Lower lobe of right lung (tissue), 2 donors: ENCODE measurements at regions not wholly inside any gene's neighbourhood (a gene's known extent, or its start where the extent isn't known, plus 50 kb on each side); places are given as distances from the start of the nearest gene placed in this dataset.

ENCODE experiments used
- ATAC-seq, 2 donors: fragments of 200-7000 bp; cut with Tn5 transposase; one replicate each; pipeline ENCODE4 v1.9.1; 2020 to 2022; ENCODE audit warnings: mild to moderate bottlenecking in 2 of 2, moderate library complexity in 2 of 2
- DNase-seq: peaks from one replicate; pipeline ENCODE4 v3.0.0-alpha.2; 2020
- H3K27ac ChIP-seq: fragments of 200-600 bp; one replicate; pipeline ENCODE4 v1.8.0; 2022
- H3K27me3 ChIP-seq: fragments of 200-600 bp; one replicate; pipeline ENCODE4 v1.8.0; 2022; ENCODE audit warnings: low read depth
- H3K36me3 ChIP-seq: fragments of 200-600 bp; one replicate; pipeline ENCODE4 v1.8.0; 2022; ENCODE audit warnings: mild to moderate bottlenecking
- H3K4me1 ChIP-seq: fragments of 200-600 bp; one replicate; pipeline ENCODE4 v1.8.0; 2022
- H3K4me3 ChIP-seq: fragments of 200-600 bp; one replicate; pipeline ENCODE4 v1.8.0; 2022; ENCODE audit warnings: mild to moderate bottlenecking
- H3K9me3 ChIP-seq: fragments of 200-600 bp; one replicate; pipeline ENCODE4 v1.8.0; 2022
- CTCF ChIP-seq: fragments of 200-600 bp; IDR thresholded peaks from one replicate; pipeline ENCODE4 v1.8.0; 2022; ENCODE audit warnings: antibody characterized with exemption, mild to moderate bottlenecking
- intact Hi-C: fragments of 100-400 bp; cut with DNase I; formaldehyde crosslinking; loops from one replicate; pipeline ENCODE4 v1.11.0; 2022
- donor health status: DM: no; HTN: yes; CAD: no; lungs with severe emphysema.

GRCh38 chr6:159107451-159108260, 61.5 kb upstream of the FNDC1 start:
- DNase-seq: no peak
- intact Hi-C loops: no loop called here

GRCh38 chr6:159106627-159107241, 61.9 kb upstream of the TAGAP start:
- Histone ChIP-seq H3K4me1 (peaks cover 42% of the 10 kb centered on the region), H3K9me3 (no peaks in the 10 kb centered on the region), H3K36me3 (no peaks in the 10 kb centered on the region), H3K4me3 (peak overlapping the region; percentile 30), H3K27me3 (no peaks in the 10 kb centered on the region), H3K27ac (peak overlapping the region; percentile 65)
- peak; percentile 87 to 92 for ATAC-seq
- no peak for TF ChIP-seq CTCF
- intact Hi-C loops: no loop called here
- DNase-seq: peak; percentile 75

More at GRCh38 chr6:159107451-159108260, 61.5 kb upstream of the FNDC1 start:
- peaks cover 42% of the 10 kb centered on the region for H3K4me1 ChIP-seq
- H3K4me3 ChIP-seq: peak overlapping the region; percentile 30
- TF ChIP-seq CTCF: no peak
- H3K27ac ChIP-seq: peak overlapping the region; percentile 65
- peak; percentile 15 to 19 for ATAC-seq
- H3K36me3 ChIP-seq: no peaks in the 10 kb centered on the region
- no peaks in the 10 kb centered on the region for H3K27me3 ChIP-seq
- no peaks in the 10 kb centered on the region for H3K9me3 ChIP-seq

- TF ChIP-seq CTCF: no peak
- no peak for ATAC-seq
- Histone ChIP-seq H3K4me3 (no peak overlapping the region), H3K36me3 (no peaks in the 10 kb centered on the region), H3K27me3 (no peaks in the 10 kb centered on the region), H3K9me3 (no peaks in the 10 kb centered on the region), H3K27ac (no peak overlapping the region), H3K4me1 (peaks cover 42% of the 10 kb centered on the region)
- no peak for DNase-seq
- intact Hi-C loops: no loop called here
These were observed 60.9 kb upstream of the TAGAP start for GRCh38 chr6:159105716-159106115.

- Histone ChIP-seq H3K27ac (no peak overlapping the region), H3K9me3 (no peaks in the 10 kb centered on the region), H3K4me1 (peaks cover 35% of the 10 kb centered on the region), H3K27me3 (no peaks in the 10 kb centered on the region), H3K4me3 (no peak overlapping the region), H3K36me3 (no peaks in the 10 kb centered on the region)
- DNase-seq: no peak
- intact Hi-C loops: no loop called here
- TF ChIP-seq CTCF: no peak
- no peak for ATAC-seq
These were observed 60.1 kb upstream of the TAGAP start for GRCh38 chr6:159104931-159105330.

GRCh38 chr6:159104163-159104925, 59.6 kb upstream of the TAGAP start:
- Histone ChIP-seq H3K27me3 (no peaks in the 10 kb centered on the region), H3K9me3 (no peaks in the 10 kb centered on the region), H3K27ac (no peak overlapping the region), H3K4me1 (peaks cover 29% of the 10 kb centered on the region), H3K36me3 (no peaks in the 10 kb centered on the region), H3K4me3 (no peak overlapping the region)
- peak; percentile 90 for TF ChIP-seq CTCF
- intact Hi-C loops: no loop called here
- peak; percentile 88 to 92 for ATAC-seq
- DNase-seq: peak; percentile 81
